ENCODE measurements at regions not wholly inside any gene's neighbourhood (a gene's known extent, or its start where the extent isn't known, plus 50 kb on each side); places are given as distances from the start of the nearest gene placed in this dataset.

DNA sequence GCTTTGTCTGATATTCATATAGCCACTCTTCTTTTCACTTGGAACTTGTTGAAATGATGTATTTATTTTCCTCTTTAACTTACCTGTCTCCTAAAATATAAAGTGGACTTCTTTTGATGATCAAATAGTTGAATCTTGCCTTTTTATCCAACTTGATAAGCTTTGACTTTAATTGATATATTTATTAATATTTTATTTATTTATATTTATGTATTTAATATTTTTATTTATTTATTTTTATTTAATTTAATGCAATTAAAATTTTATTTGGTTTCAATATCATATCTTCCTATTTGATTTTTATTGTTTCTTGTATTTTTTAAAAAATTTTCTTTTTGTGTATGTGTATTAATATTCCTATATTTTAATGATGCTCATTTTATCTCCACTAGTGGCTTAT lies 555.1 kb upstream of the EPHA6 start:
- no peak overlapping the region for H3K4me3 ChIP-seq
- H3K9me3 ChIP-seq, result no peaks in the 10 kb centered on the region
- TF ChIP-seq, protein P1, sequence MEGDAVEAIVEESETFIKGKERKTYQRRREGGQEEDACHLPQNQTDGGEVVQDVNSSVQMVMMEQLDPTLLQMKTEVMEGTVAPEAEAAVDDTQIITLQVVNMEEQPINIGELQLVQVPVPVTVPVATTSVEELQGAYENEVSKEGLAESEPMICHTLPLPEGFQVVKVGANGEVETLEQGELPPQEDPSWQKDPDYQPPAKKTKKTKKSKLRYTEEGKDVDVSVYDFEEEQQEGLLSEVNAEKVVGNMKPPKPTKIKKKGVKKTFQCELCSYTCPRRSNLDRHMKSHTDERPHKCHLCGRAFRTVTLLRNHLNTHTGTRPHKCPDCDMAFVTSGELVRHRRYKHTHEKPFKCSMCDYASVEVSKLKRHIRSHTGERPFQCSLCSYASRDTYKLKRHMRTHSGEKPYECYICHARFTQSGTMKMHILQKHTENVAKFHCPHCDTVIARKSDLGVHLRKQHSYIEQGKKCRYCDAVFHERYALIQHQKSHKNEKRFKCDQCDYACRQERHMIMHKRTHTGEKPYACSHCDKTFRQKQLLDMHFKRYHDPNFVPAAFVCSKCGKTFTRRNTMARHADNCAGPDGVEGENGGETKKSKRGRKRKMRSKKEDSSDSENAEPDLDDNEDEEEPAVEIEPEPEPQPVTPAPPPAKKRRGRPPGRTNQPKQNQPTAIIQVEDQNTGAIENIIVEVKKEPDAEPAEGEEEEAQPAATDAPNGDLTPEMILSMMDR (IDR thresholded peaks at IDR 0.05), result no peak
- TF ChIP-seq POLR2A (IDR thresholded peaks at IDR 0.05), result no peak
- H3K4me1 ChIP-seq, result no peaks in the 10 kb centered on the region
- no peak for DNase-seq
- H3K27ac ChIP-seq, result no peak overlapping the region
- no peaks in the 10 kb centered on the region for H3K27me3 ChIP-seq
- H3K36me3 ChIP-seq, result no peaks in the 10 kb centered on the region

DNA sequence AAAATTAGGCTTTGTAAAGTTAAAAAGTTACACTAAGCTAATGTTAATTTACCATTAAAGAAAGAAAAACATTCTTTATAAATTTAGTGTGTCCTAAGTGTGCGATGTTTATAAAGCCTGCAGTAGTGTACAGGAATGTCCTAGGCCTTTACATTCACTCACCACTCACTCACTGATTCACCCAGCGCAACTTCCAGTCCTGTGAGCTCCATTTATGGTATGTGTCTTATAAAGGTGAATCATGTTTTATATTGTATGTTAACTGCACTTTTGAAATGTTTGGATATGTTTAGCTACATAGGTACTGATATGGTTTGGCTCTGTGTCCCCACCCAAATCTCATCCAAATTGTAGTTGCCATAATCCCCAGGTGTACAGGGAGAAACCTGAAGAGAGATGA lies 549.7 kb upstream of the EPHA6 start:
- Histone ChIP-seq H3K9me3 (no peaks in the 10 kb centered on the region), H3K27me3 (no peaks in the 10 kb centered on the region), H3K36me3 (no peaks in the 10 kb centered on the region), H3K4me1 (no peaks in the 10 kb centered on the region), H3K4me3 (no peak overlapping the region), H3K27ac (no peak overlapping the region)
- TF ChIP-seq, protein P1 (IDR thresholded peaks at IDR 0.05), result no peak
- no peak for TF ChIP-seq POLR2A (IDR thresholded peaks at IDR 0.05)
- no peak for DNase-seq

GRCh38 chr3:96266395-96267190 lies 547.8 kb upstream of the EPHA6 start:
- Histone ChIP-seq H3K27ac (no peak overlapping the region), H3K36me3 (no peaks in the 10 kb centered on the region), H3K27me3 (no peaks in the 10 kb centered on the region), H3K4me3 (no peak overlapping the region), H3K9me3 (no peaks in the 10 kb centered on the region), H3K4me1 (no peaks in the 10 kb centered on the region)
- TF ChIP-seq, protein P1 (IDR thresholded peaks at IDR 0.05), result no peak
- no peak for TF ChIP-seq POLR2A (IDR thresholded peaks at IDR 0.05)
- no peak for DNase-seq

GRCh38 chr3:96267577-96267976 lies 546.8 kb upstream of the EPHA6 start:
- H3K4me3 ChIP-seq, result no peak overlapping the region
- no peaks in the 10 kb centered on the region for H3K36me3 ChIP-seq
- H3K27ac ChIP-seq, result no peak overlapping the region
- no peaks in the 10 kb centered on the region for H3K4me1 ChIP-seq
- H3K9me3 ChIP-seq, result no peaks in the 10 kb centered on the region
- TF ChIP-seq, protein P1 (IDR thresholded peaks at IDR 0.05), result no peak
- no peak for TF ChIP-seq POLR2A (IDR thresholded peaks at IDR 0.05)
- H3K27me3 ChIP-seq, result no peaks in the 10 kb centered on the region
- DNase-seq, result no peak

GRCh38 chr3:96294143-96294542 lies 520.3 kb upstream of the EPHA6 start:
- peaks cover 0 to 3% (median 0%) of the 10 kb centered on the region in 4 donors for H3K9me3 ChIP-seq
- no peak overlapping the region for H3K27ac ChIP-seq
- H3K4me3 ChIP-seq, result no peak overlapping the region
- no peaks in the 10 kb centered on the region for H3K36me3 ChIP-seq
- no peaks in the 10 kb centered on the region for H3K27me3 ChIP-seq
- DNase-seq, result no peak
- TF ChIP-seq, protein P1 (IDR thresholded peaks at IDR 0.05), result no peak
- no peak for TF ChIP-seq POLR2A (IDR thresholded peaks at IDR 0.05)
- H3K4me1 ChIP-seq, result no peaks in the 10 kb centered on the region

Measured in Peyer's patch (tissue), 4 donors.